ENCODE measurements at regions not wholly inside any gene's neighbourhood (a gene's known extent, or its start where the extent isn't known, plus 50 kb on each side); places are given as distances from the start of the nearest gene placed in this dataset.

DNA sequence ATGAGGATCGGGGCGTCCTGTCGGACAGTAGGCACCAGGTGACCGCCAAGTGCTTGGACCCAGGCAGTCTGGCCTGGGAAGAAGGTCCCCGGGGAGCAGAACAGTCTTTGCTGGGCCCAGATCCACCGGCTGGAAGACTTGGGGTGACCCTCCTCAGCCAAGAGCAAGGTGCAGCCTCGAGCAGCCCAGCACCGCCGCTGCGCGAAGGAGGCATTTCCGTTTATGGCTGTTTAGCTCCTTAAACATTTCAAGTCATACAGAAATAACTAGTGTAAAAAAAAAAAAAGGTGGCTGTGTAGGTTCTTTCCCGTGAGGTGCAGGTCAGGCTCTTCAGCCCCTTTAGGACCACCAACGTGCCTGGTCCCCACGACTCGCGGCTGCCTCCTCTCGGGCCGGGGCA, 370.2 kb downstream of the CMPK2 start (continued):
- TF ChIP-seq, protein P1, sequence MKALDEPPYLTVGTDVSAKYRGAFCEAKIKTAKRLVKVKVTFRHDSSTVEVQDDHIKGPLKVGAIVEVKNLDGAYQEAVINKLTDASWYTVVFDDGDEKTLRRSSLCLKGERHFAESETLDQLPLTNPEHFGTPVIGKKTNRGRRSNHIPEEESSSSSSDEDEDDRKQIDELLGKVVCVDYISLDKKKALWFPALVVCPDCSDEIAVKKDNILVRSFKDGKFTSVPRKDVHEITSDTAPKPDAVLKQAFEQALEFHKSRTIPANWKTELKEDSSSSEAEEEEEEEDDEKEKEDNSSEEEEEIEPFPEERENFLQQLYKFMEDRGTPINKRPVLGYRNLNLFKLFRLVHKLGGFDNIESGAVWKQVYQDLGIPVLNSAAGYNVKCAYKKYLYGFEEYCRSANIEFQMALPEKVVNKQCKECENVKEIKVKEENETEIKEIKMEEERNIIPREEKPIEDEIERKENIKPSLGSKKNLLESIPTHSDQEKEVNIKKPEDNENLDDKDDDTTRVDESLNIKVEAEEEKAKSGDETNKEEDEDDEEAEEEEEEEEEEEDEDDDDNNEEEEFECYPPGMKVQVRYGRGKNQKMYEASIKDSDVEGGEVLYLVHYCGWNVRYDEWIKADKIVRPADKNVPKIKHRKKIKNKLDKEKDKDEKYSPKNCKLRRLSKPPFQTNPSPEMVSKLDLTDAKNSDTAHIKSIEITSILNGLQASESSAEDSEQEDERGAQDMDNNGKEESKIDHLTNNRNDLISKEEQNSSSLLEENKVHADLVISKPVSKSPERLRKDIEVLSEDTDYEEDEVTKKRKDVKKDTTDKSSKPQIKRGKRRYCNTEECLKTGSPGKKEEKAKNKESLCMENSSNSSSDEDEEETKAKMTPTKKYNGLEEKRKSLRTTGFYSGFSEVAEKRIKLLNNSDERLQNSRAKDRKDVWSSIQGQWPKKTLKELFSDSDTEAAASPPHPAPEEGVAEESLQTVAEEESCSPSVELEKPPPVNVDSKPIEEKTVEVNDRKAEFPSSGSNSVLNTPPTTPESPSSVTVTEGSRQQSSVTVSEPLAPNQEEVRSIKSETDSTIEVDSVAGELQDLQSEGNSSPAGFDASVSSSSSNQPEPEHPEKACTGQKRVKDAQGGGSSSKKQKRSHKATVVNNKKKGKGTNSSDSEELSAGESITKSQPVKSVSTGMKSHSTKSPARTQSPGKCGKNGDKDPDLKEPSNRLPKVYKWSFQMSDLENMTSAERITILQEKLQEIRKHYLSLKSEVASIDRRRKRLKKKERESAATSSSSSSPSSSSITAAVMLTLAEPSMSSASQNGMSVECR (CRISPR knock-in tag; IDR thresholded peaks at IDR 0.05; ENCODE audit: borderline replicate concordance), result no peak
- TF ChIP-seq, protein P2, sequence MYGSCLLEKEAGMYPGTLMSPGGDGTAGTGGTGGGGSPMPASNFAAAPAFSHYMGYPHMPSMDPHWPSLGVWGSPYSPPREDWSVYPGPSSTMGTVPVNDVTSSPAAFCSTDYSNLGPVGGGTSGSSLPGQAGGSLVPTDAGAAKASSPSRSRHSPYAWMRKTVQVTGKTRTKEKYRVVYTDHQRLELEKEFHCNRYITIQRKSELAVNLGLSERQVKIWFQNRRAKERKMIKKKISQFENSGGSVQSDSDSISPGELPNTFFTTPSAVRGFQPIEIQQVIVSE (CRISPR knock-in tag; IDR thresholded peaks at IDR 0.05; ENCODE audit: borderline replicate concordance), result no peak
- no peak for TF ChIP-seq EMX1 (CRISPR knock-in tag; IDR thresholded peaks at IDR 0.05)
- TF ChIP-seq, protein P3, sequence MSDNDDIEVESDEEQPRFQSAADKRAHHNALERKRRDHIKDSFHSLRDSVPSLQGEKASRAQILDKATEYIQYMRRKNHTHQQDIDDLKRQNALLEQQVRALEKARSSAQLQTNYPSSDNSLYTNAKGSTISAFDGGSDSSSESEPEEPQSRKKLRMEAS (CRISPR knock-in tag; IDR thresholded peaks at IDR 0.05), result no peak

DNA sequence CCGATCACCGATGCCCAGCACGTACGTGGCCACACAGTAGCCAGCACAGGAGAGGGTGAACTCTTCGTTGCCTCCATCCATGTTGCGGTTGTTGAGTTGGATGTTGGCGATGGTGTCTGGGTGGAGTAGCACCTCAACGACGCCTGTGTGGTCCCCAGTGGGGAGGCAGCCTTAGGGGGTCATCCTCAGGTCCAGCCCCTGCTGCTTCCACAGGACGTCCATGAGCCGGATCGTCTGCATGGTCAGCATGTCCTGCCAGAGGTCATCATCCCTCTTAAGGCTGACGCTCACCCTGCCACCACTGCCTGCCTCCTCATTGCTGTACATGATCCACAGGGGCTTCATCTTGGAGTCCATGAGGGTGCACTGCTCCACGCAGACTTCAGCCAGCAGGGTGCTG, 369.3 kb downstream of the CMPK2 start:
- ChIA-PET POLR2A (no interaction called here), CTCF (no interaction called here)
- Mint-ChIP-seq H3K27me3 (ENCODE audit: low read depth) (peaks cover 9% of the 10 kb centered on the region), H3K36me3 (peaks cover 72% of the 10 kb centered on the region), H3K27ac (no peak overlapping the region), H3K4me3 (no peak overlapping the region), H3K4me1 (no peaks in the 10 kb centered on the region), H3K9me3 (peaks cover 68% of the 10 kb centered on the region)
- DNase-seq (ENCODE audit: low spot score) (no peak), ATAC-seq (no peak)
- no peak for TF ChIP-seq ZNF263 (CRISPR knock-in tag; IDR thresholded peaks at IDR 0.05; ENCODE audit: low read depth)
- no peak for TF ChIP-seq TP53 (CRISPR knock-in tag; IDR thresholded peaks at IDR 0.05)
- TF ChIP-seq CREB1 (CRISPR knock-in tag; IDR thresholded peaks at IDR 0.05), result no peak
- no peak for TF ChIP-seq TCF7 (CRISPR knock-in tag; IDR thresholded peaks at IDR 0.05; ENCODE audit: low read depth)
- no peak for TF ChIP-seq SMAD4 (CRISPR knock-in tag; IDR thresholded peaks at IDR 0.05)
- TF ChIP-seq ZNF317 (CRISPR knock-in tag; IDR thresholded peaks at IDR 0.05; ENCODE audit: borderline replicate concordance, low read depth), result no peak
- no peak for TF ChIP-seq ZNF396 (CRISPR knock-in tag; IDR thresholded peaks at IDR 0.05; ENCODE audit: borderline replicate concordance)
- TF ChIP-seq, protein P4, sequence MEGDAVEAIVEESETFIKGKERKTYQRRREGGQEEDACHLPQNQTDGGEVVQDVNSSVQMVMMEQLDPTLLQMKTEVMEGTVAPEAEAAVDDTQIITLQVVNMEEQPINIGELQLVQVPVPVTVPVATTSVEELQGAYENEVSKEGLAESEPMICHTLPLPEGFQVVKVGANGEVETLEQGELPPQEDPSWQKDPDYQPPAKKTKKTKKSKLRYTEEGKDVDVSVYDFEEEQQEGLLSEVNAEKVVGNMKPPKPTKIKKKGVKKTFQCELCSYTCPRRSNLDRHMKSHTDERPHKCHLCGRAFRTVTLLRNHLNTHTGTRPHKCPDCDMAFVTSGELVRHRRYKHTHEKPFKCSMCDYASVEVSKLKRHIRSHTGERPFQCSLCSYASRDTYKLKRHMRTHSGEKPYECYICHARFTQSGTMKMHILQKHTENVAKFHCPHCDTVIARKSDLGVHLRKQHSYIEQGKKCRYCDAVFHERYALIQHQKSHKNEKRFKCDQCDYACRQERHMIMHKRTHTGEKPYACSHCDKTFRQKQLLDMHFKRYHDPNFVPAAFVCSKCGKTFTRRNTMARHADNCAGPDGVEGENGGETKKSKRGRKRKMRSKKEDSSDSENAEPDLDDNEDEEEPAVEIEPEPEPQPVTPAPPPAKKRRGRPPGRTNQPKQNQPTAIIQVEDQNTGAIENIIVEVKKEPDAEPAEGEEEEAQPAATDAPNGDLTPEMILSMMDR (IDR thresholded peaks at IDR 0.05), result no peak
- TF ChIP-seq, protein P5, sequence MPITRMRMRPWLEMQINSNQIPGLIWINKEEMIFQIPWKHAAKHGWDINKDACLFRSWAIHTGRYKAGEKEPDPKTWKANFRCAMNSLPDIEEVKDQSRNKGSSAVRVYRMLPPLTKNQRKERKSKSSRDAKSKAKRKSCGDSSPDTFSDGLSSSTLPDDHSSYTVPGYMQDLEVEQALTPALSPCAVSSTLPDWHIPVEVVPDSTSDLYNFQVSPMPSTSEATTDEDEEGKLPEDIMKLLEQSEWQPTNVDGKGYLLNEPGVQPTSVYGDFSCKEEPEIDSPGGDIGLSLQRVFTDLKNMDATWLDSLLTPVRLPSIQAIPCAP (CRISPR knock-in tag; IDR thresholded peaks at IDR 0.05), result no peak
- TF ChIP-seq, protein P6, sequence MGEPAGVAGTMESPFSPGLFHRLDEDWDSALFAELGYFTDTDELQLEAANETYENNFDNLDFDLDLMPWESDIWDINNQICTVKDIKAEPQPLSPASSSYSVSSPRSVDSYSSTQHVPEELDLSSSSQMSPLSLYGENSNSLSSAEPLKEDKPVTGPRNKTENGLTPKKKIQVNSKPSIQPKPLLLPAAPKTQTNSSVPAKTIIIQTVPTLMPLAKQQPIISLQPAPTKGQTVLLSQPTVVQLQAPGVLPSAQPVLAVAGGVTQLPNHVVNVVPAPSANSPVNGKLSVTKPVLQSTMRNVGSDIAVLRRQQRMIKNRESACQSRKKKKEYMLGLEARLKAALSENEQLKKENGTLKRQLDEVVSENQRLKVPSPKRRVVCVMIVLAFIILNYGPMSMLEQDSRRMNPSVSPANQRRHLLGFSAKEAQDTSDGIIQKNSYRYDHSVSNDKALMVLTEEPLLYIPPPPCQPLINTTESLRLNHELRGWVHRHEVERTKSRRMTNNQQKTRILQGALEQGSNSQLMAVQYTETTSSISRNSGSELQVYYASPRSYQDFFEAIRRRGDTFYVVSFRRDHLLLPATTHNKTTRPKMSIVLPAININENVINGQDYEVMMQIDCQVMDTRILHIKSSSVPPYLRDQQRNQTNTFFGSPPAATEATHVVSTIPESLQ (CRISPR knock-in tag; IDR thresholded peaks at IDR 0.05), result no peak
- no peak for TF ChIP-seq NR3C1 (CRISPR knock-in tag; conservative IDR thresholded peaks at IDR 0.05; ENCODE audit: low read depth)
- no peak for TF ChIP-seq MYBL2 (CRISPR knock-in tag; IDR thresholded peaks at IDR 0.05)
- TF ChIP-seq ZNF219 (CRISPR knock-in tag; IDR thresholded peaks at IDR 0.05; ENCODE audit: borderline replicate concordance), result no peak
- no peak for TF ChIP-seq GABPB1 (CRISPR knock-in tag; IDR thresholded peaks at IDR 0.05)

Measured in WTC11 (cell line).